KMS-11 (cell line): ENCODE measurements at regions not wholly inside any gene's neighbourhood (a gene's known extent, or its start where the extent isn't known, plus 50 kb on each side); places are given as distances from the start of the nearest gene placed in this dataset.

ENCODE experiments used
- H2AFZ ChIP-seq: fragments of 200-600 bp; sonication (generic); 2 replicates; pipeline ENCODE4 v1.6.1; 2016; ENCODE audit warnings: antibody characterized with exemption, mixed run types, low read depth
- H3K27ac ChIP-seq: fragments of 200-600 bp; sonication (generic); 2 replicates; pipeline ENCODE4 v1.6.1; 2016; ENCODE audit warnings: mild to moderate bottlenecking, mixed run types
- H3K27me3 ChIP-seq: fragments of 200-600 bp; sonication (generic); 2 replicates; pipeline ENCODE4 v1.6.1; 2017; ENCODE audit warnings: mild to moderate bottlenecking, low read depth, mixed run types, moderate library complexity; ENCODE audit not compliant: insufficient read depth
- H3K36me3 ChIP-seq: fragments of 200-600 bp; sonication (generic); 2 replicates; pipeline ENCODE4 v1.6.1; 2017; ENCODE audit warnings: mild to moderate bottlenecking, mixed run types; ENCODE audit not compliant: insufficient read depth
- H3K4me1 ChIP-seq: fragments of 200-600 bp; sonication (generic); 2 replicates; pipeline ENCODE4 v1.6.1; 2016; ENCODE audit warnings: mild to moderate bottlenecking, low read depth, mixed run types; ENCODE audit not compliant: poor library complexity, severe bottlenecking
- H3K4me2 ChIP-seq: fragments of 200-600 bp; sonication (generic); 2 replicates; pipeline ENCODE4 v1.7.0; 2016; ENCODE audit warnings: mild to moderate bottlenecking, mixed run types
- H3K4me3 ChIP-seq: fragments of 200-600 bp; sonication (generic); IDR thresholded peaks from 2 replicates; pipeline ENCODE4 v1.6.1; 2017; ENCODE audit warnings: low read depth, low read length, mixed read lengths; ENCODE audit not compliant: insufficient read depth
- H3K79me2 ChIP-seq: fragments of 200-600 bp; sonication (generic); 2 replicates; pipeline ENCODE4 v1.6.1; 2016; ENCODE audit warnings: low read depth, mixed run types; ENCODE audit not compliant: insufficient read depth
- H3K9ac ChIP-seq: fragments of 200-600 bp; sonication (generic); 2 replicates; pipeline ENCODE4 v1.6.1; 2016; ENCODE audit warnings: mild to moderate bottlenecking, mixed run types
- H4K20me1 ChIP-seq: fragments of 200-600 bp; sonication (generic); 2 replicates; pipeline ENCODE4 v1.6.1; 2016; ENCODE audit warnings: mild to moderate bottlenecking, mixed run types; ENCODE audit not compliant: insufficient read depth
- CTCF ChIP-seq: fragments of 200-600 bp; sonication (generic); conservative IDR thresholded peaks from 2 replicates; pipeline ENCODE4 v1.6.1; 2017; ENCODE audit warnings: low read depth, mild to moderate bottlenecking, antibody characterized with exemption, low read length, moderate library complexity, mixed read lengths

GRCh38 chr6:43973357-43973756 is 153.9 kb downstream of the MRPL14 start:
- H3K27ac ChIP-seq = no peak overlapping the region
- H2AFZ ChIP-seq = no peak overlapping the region
- H3K36me3 ChIP-seq = no peaks in the 10 kb centered on the region
- H4K20me1 ChIP-seq = no peaks in the 10 kb centered on the region
- peaks cover 13% of the 10 kb centered on the region for H3K4me1 ChIP-seq
- no peak overlapping the region for H3K9ac ChIP-seq
- no peak for TF ChIP-seq CTCF
- H3K4me2 ChIP-seq = no peak overlapping the region
- H3K4me3 ChIP-seq = no peak overlapping the region
- H3K79me2 ChIP-seq = no peaks in the 10 kb centered on the region
- no peaks in the 10 kb centered on the region for H3K27me3 ChIP-seq

- H2AFZ ChIP-seq = no peak overlapping the region
- H3K4me2 ChIP-seq = no peak overlapping the region
These were observed 154.3 kb downstream of the MRPL14 start for GRCh38 chr6:43972913-43973300.

GRCh38 chr6:43972179-43972912 is 154.9 kb downstream of the MRPL14 start:
- Histone ChIP-seq H3K4me1 (peaks cover 6% of the 10 kb centered on the region), H3K27me3 (no peaks in the 10 kb centered on the region), H4K20me1 (no peaks in the 10 kb centered on the region), H3K9ac (no peak overlapping the region), H2AFZ (no peak overlapping the region), H3K36me3 (no peaks in the 10 kb centered on the region), H3K27ac (no peak overlapping the region), H3K79me2 (no peaks in the 10 kb centered on the region), H3K4me2 (no peak overlapping the region), H3K4me3 (no peak overlapping the region)
- TF ChIP-seq CTCF = no peak

More at GRCh38 chr6:43972913-43973300, 154.3 kb downstream of the MRPL14 start:
- Histone ChIP-seq H3K36me3 (no peaks in the 10 kb centered on the region), H3K4me3 (no peak overlapping the region), H3K79me2 (no peaks in the 10 kb centered on the region), H3K27ac (no peak overlapping the region), H3K27me3 (no peaks in the 10 kb centered on the region), H3K9ac (no peak overlapping the region), H4K20me1 (no peaks in the 10 kb centered on the region), H3K4me1 (peaks cover 11% of the 10 kb centered on the region)
- no peak for TF ChIP-seq CTCF

- no peak overlapping the region for H3K4me2 ChIP-seq
- TF ChIP-seq CTCF = no peak
- no peaks in the 10 kb centered on the region for H3K79me2 ChIP-seq
- H3K9ac ChIP-seq = no peak overlapping the region
- no peaks in the 10 kb centered on the region for H4K20me1 ChIP-seq
- no peak overlapping the region for H3K27ac ChIP-seq
- H3K4me3 ChIP-seq = no peak overlapping the region
- H3K27me3 ChIP-seq = no peaks in the 10 kb centered on the region
- no peak overlapping the region for H2AFZ ChIP-seq
- no peaks in the 10 kb centered on the region for H3K36me3 ChIP-seq
- no peaks in the 10 kb centered on the region for H3K4me1 ChIP-seq
These were observed 155.5 kb downstream of the MRPL14 start for GRCh38 chr6:43971776-43972126.
